Mesenchymal stem cell (in vitro differentiated cells and primary cell): ENCODE measurements at regions not wholly inside any gene's neighbourhood (a gene's known extent, or its start where the extent isn't known, plus 50 kb on each side); places are given as distances from the start of the nearest gene placed in this dataset.
"Not testable (repeated sequence)": the region's sequence is repeated elsewhere in the genome, so short reads cannot be mapped to it uniquely, and the experiment has no call there.

Source experiments
- DNase-seq: peaks from one replicate; pipeline ENCODE4 v3.0.0-alpha.2; 2013
- H2AFZ ChIP-seq: one replicate; pipeline ENCODE4 v1.6.1; 2013; ENCODE audit warnings: low read depth, mild to moderate bottlenecking, control low read depth, inconsistent platforms, low read length, moderate library complexity
- H2AK5ac ChIP-seq: 2 replicates; pipeline ENCODE4 v1.6.1; 2013; ENCODE audit warnings: low read length, moderate library complexity, mild to moderate bottlenecking, inconsistent platforms; ENCODE audit not compliant: severe bottlenecking
- H2BK120ac ChIP-seq: one replicate; pipeline ENCODE4 v1.6.1; 2013; ENCODE audit warnings: low read depth, mild to moderate bottlenecking, inconsistent platforms, low read length, moderate library complexity
- H2BK12ac ChIP-seq, 2 experiments: one replicate each; pipeline ENCODE4 v1.6.1; 2013; ENCODE audit warnings: inconsistent platforms in 2 of 2, low read length in 2 of 2, mild to moderate bottlenecking in 2 of 2, moderate library complexity in 2 of 2, control low read depth in 1 of 2
- H2BK15ac ChIP-seq: one replicate; pipeline ENCODE4 v1.6.1; 2013; ENCODE audit warnings: mild to moderate bottlenecking, low read depth, inconsistent platforms; ENCODE audit not compliant: poor library complexity, severe bottlenecking
- H2BK5ac ChIP-seq: 2 replicates; pipeline ENCODE4 v1.6.1; 2013; ENCODE audit warnings: low read depth, mild to moderate bottlenecking, low read length, control low read depth, inconsistent platforms; ENCODE audit not compliant: poor library complexity, severe bottlenecking
- H3K14ac ChIP-seq, 2 experiments: one replicate each; pipeline ENCODE4 v1.6.1; 2013; ENCODE audit warnings: inconsistent platforms in 2 of 2, low read length in 2 of 2, control low read depth in 1 of 2, mild to moderate bottlenecking in 1 of 2, moderate library complexity in 1 of 2
- H3K18ac ChIP-seq, 2 experiments: one replicate each; pipeline ENCODE4 v1.6.1; 2013; ENCODE audit warnings: inconsistent platforms in 2 of 2, low read length in 2 of 2, control low read depth in 1 of 2, low read depth in 1 of 2, mild to moderate bottlenecking in 1 of 2
- H3K23ac ChIP-seq, 2 experiments: one replicate each; pipeline ENCODE4 v1.6.1; 2013; ENCODE audit warnings: inconsistent platforms in 2 of 2, low read length in 2 of 2, mild to moderate bottlenecking in 2 of 2, moderate library complexity in 2 of 2, control low read depth in 1 of 2
- H3K27ac ChIP-seq: 2 replicates; pipeline ENCODE4 v1.5.1; 2013; ENCODE audit warnings: mild to moderate bottlenecking, moderate library complexity, low read length, control low read depth, inconsistent platforms; ENCODE audit not compliant: poor library complexity, severe bottlenecking
- H3K27me3 ChIP-seq, 2 experiments: 2 replicates each; pipeline versions ENCODE4 v1.6.1 to v1.7.0; 2013; ENCODE audit warnings: low read length in 2 of 2, mild to moderate bottlenecking in 2 of 2, moderate library complexity in 2 of 2, control low read depth in 1 of 2, inconsistent platforms in 1 of 2; ENCODE audit not compliant: control insufficient read depth in 1 of 2, insufficient read depth in 1 of 2
- H3K36me3 ChIP-seq, 2 experiments: 2 replicates each; pipeline versions ENCODE4 v1.6.1 to v1.7.0; 2013; ENCODE audit warnings: low read length in 2 of 2, control low read depth in 1 of 2, inconsistent platforms in 1 of 2, low read depth in 1 of 2, mild to moderate bottlenecking in 1 of 2; ENCODE audit not compliant: insufficient read depth in 2 of 2, control insufficient read depth in 1 of 2
- H3K4ac ChIP-seq, 2 experiments: one replicate each; pipeline ENCODE4 v1.6.1; 2013; ENCODE audit warnings: inconsistent platforms in 2 of 2, low read length in 2 of 2, mild to moderate bottlenecking in 2 of 2, moderate library complexity in 2 of 2, control low read depth in 1 of 2, low read depth in 1 of 2
- H3K4me1 ChIP-seq: 2 replicates; pipeline ENCODE4 v1.6.1; 2013; ENCODE audit warnings: low read depth, low read length, control low read depth; ENCODE audit not compliant: control insufficient read depth, insufficient read depth
- H3K4me2 ChIP-seq: 2 replicates; pipeline ENCODE4 v1.6.1; 2013; ENCODE audit warnings: low read length, mild to moderate bottlenecking, inconsistent platforms; ENCODE audit not compliant: poor library complexity, severe bottlenecking
- H3K4me3 ChIP-seq, 2 experiments: 2 replicates each; pipeline versions ENCODE4 v1.5.1 to v1.7.0; 2013; ENCODE audit warnings: low read length in 2 of 2, mild to moderate bottlenecking in 2 of 2, control low read depth in 1 of 2, low read depth in 1 of 2; ENCODE audit not compliant: insufficient read depth in 1 of 2
- H3K79me1 ChIP-seq: replicated peaks from 2 replicates; pipeline ENCODE4 v1.6.1; 2013; ENCODE audit warnings: mild to moderate bottlenecking, control low read depth, low read length, inconsistent platforms; ENCODE audit not compliant: poor library complexity, severe bottlenecking
- H3K9ac ChIP-seq: 2 replicates; pipeline ENCODE4 v1.7.0; 2013; ENCODE audit warnings: mild to moderate bottlenecking, low read length, moderate library complexity
- H3K9me3 ChIP-seq: 2 replicates; pipeline ENCODE4 v1.7.0; 2013; ENCODE audit warnings: mild to moderate bottlenecking, low read length; ENCODE audit not compliant: control insufficient read depth
- H4K8ac ChIP-seq: one replicate; pipeline ENCODE4 v1.6.1; 2013; ENCODE audit warnings: inconsistent platforms, mild to moderate bottlenecking, low read length, moderate library complexity
- H4K91ac ChIP-seq: one replicate; pipeline ENCODE4 v1.6.1; 2013; ENCODE audit warnings: mild to moderate bottlenecking, low read length, inconsistent platforms
- WGBS: methylation state at CpG from one replicate; pipeline ENCODE4 v1.1.7; 2013; ENCODE audit warnings: mixed read lengths; 5-methylcytosine and 5-hydroxymethylcytosine counted together

- H4K8ac ChIP-seq, H3K4ac ChIP-seq, H3K36me3 ChIP-seq, H3K4me1 ChIP-seq, H2BK5ac ChIP-seq, H2AFZ ChIP-seq, H4K91ac ChIP-seq, H3K4me3 ChIP-seq, H3K79me1 ChIP-seq, H3K23ac ChIP-seq, H2BK15ac ChIP-seq, H3K4me2 ChIP-seq, H2BK120ac ChIP-seq, H3K14ac ChIP-seq, H3K27ac ChIP-seq, H2AK5ac ChIP-seq, H2BK12ac ChIP-seq, H3K9me3 ChIP-seq, H3K18ac ChIP-seq, H3K9ac ChIP-seq, DNase-seq, H3K27me3 ChIP-seq: not testable (repeated sequence)
- WGBS, result no CpG with 5 or more reads among the region's 2 CpGs
Measured at GRCh38 chr21:9035970-9036369, 1485.4 kb upstream of the TPTE start.

GRCh38 chr21:9036966-9037587, 1484.3 kb upstream of the TPTE start:
- WGBS, result 91% methylated on average over 3 of the region's 4 CpGs
- not testable (repeated sequence) for H3K36me3 ChIP-seq

GRCh38 chr21:9037588-9038544, 1483.5 kb upstream of the TPTE start:
- H3K4me1 ChIP-seq, H2BK12ac ChIP-seq, H2BK15ac ChIP-seq, H3K36me3 ChIP-seq, H2AK5ac ChIP-seq, H3K14ac ChIP-seq, H3K18ac ChIP-seq, H2BK5ac ChIP-seq, H4K91ac ChIP-seq, H3K4ac ChIP-seq, H2AFZ ChIP-seq, H3K4me3 ChIP-seq, H3K79me1 ChIP-seq, H2BK120ac ChIP-seq, H3K27ac ChIP-seq, DNase-seq, H3K4me2 ChIP-seq, H3K27me3 ChIP-seq, H4K8ac ChIP-seq, H3K9me3 ChIP-seq, H3K9ac ChIP-seq, H3K23ac ChIP-seq: not testable (repeated sequence)
- 72% methylated on average over 35 of the region's 39 CpGs for WGBS

More at GRCh38 chr21:9036966-9037587, 1484.3 kb upstream of the TPTE start:
- not testable (repeated sequence) for H3K27ac ChIP-seq, H3K4me1 ChIP-seq, H3K9me3 ChIP-seq, H2BK12ac ChIP-seq, H2BK15ac ChIP-seq, H3K18ac ChIP-seq, H3K4ac ChIP-seq, H3K9ac ChIP-seq, H3K23ac ChIP-seq, H2BK5ac ChIP-seq, H3K4me2 ChIP-seq, DNase-seq, H4K8ac ChIP-seq, H3K14ac ChIP-seq, H2AK5ac ChIP-seq, H4K91ac ChIP-seq, H3K4me3 ChIP-seq, H2BK120ac ChIP-seq, H2AFZ ChIP-seq, H3K27me3 ChIP-seq, H3K79me1 ChIP-seq

DNA sequence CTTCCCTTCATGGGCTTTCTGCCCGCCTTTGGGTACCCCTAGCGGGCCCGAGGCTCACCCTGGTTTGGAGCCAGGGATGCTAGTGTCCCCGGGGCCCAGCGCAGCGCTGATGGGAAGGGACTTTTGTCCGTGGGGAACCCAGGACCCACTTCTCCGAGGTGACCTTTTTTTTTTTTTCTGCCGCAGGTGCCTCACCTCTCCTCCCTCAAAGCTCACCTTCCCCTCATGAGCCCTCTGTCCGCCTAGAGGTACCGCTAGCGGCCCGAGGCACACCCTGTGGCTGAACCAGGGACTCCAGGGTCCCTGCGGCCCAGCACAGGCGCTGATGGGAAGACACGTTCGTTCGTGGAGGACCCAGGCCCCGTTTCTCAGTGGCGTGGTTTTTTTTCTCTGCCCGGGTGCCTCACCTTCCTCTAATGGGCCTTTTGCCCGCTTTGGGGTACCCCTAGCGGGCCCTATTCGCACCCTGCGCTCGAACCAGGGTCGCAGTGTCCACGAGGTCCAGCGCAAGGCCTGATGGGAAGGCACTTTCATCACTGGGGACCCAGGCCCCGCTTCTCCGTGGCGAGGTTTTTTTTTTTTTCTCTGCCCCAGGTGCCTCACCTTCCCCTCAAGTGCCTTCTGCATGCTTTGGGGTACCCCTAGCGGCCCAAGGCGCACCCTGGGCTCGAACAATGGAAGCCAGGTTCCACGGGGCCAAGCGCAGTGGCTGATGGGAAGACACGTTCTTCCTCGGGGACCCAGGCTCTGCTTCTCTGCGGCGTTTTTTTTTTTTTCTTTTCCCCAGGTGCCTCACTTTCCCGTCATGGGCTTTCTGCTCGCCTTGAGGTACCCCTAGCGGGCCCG, 1481.6 kb upstream of the TPTE start:
- H2BK5ac ChIP-seq, H2BK12ac ChIP-seq, H3K27ac ChIP-seq, H3K14ac ChIP-seq, H3K9ac ChIP-seq, DNase-seq, H4K8ac ChIP-seq, H3K36me3 ChIP-seq, H3K27me3 ChIP-seq, H3K4me3 ChIP-seq, H3K23ac ChIP-seq, H3K18ac ChIP-seq, H2AK5ac ChIP-seq, H2AFZ ChIP-seq, H3K4me1 ChIP-seq, H2BK120ac ChIP-seq, H4K91ac ChIP-seq, H3K9me3 ChIP-seq, H2BK15ac ChIP-seq, H3K79me1 ChIP-seq, H3K4ac ChIP-seq, H3K4me2 ChIP-seq: not testable (repeated sequence)
- 83% methylated on average over 45 of the region's 45 CpGs for WGBS
